ENCODE measurements at regions not wholly inside any gene's neighbourhood (a gene's known extent, or its start where the extent isn't known, plus 50 kb on each side); places are given as distances from the start of the nearest gene placed in this dataset.

- no peaks in the 10 kb centered on the region for H3K36me3 ChIP-seq (ENCODE audit: control insufficient read depth in 2 of 2, insufficient read depth in 2 of 2, low read length in 1 of 2)
- H3K27ac ChIP-seq (ENCODE audit: low read depth in 2 of 2, low read length in 1 of 2), result no peak overlapping the region
- peaks cover 0 to 2% of the 10 kb centered on the region in 2 donors for H3K9me3 ChIP-seq (ENCODE audit: control insufficient read depth in 2 of 2, insufficient read depth in 1 of 2, low read depth in 1 of 2, low read length in 1 of 2)
- no peaks in the 10 kb centered on the region for H3K4me1 ChIP-seq (ENCODE audit: control insufficient read depth in 2 of 2, insufficient read depth in 2 of 2, low read length in 1 of 2)
- no peaks in the 10 kb centered on the region for H3K27me3 ChIP-seq (ENCODE audit: control insufficient read depth in 1 of 2, insufficient read depth in 2 of 2, low read length in 2 of 2)
- no peak overlapping the region for H3K4me3 ChIP-seq (ENCODE audit: low read depth in 1 of 2, low read length in 2 of 2)
Observed at GRCh38 chr3:117407317-117407716, 697.7 kb downstream of the TUSC7 start.

- H3K4me3 ChIP-seq (ENCODE audit: low read depth in 1 of 2, low read length in 2 of 2), result no peak overlapping the region
- H3K4me1 ChIP-seq (ENCODE audit: control insufficient read depth in 2 of 2, insufficient read depth in 2 of 2, low read length in 1 of 2), result no peaks in the 10 kb centered on the region
- no peaks in the 10 kb centered on the region for H3K27me3 ChIP-seq (ENCODE audit: control insufficient read depth in 1 of 2, insufficient read depth in 2 of 2, low read length in 2 of 2)
- H3K36me3 ChIP-seq (ENCODE audit: control insufficient read depth in 2 of 2, insufficient read depth in 2 of 2, low read length in 1 of 2), result no peaks in the 10 kb centered on the region
- no peak overlapping the region for H3K27ac ChIP-seq (ENCODE audit: low read depth in 2 of 2, low read length in 1 of 2)
- peaks cover 0 to 2% of the 10 kb centered on the region in 2 donors for H3K9me3 ChIP-seq (ENCODE audit: control insufficient read depth in 2 of 2, insufficient read depth in 1 of 2, low read depth in 1 of 2, low read length in 1 of 2)
Observed at GRCh38 chr3:117408811-117409210, 699.2 kb downstream of the TUSC7 start.

GRCh38 chr3:117409256-117409655 lies 699.7 kb downstream of the TUSC7 start:
- H3K4me3 ChIP-seq (ENCODE audit: low read depth in 1 of 2, low read length in 2 of 2), result no peak overlapping the region
- no peak overlapping the region for H3K27ac ChIP-seq (ENCODE audit: low read depth in 2 of 2, low read length in 1 of 2)
- 85 to 93% methylated on average over 1 of the region's 1 CpG for WGBS, 2 donors
- H3K27me3 ChIP-seq (ENCODE audit: control insufficient read depth in 1 of 2, insufficient read depth in 2 of 2, low read length in 2 of 2), result no peaks in the 10 kb centered on the region
- no peaks in the 10 kb centered on the region for H3K36me3 ChIP-seq (ENCODE audit: control insufficient read depth in 2 of 2, insufficient read depth in 2 of 2, low read length in 1 of 2)
- H3K9me3 ChIP-seq (ENCODE audit: control insufficient read depth in 2 of 2, insufficient read depth in 1 of 2, low read depth in 1 of 2, low read length in 1 of 2), result peaks cover 0 to 2% of the 10 kb centered on the region in 2 donors
- H3K4me1 ChIP-seq (ENCODE audit: control insufficient read depth in 2 of 2, insufficient read depth in 2 of 2, low read length in 1 of 2), result no peaks in the 10 kb centered on the region

- Histone ChIP-seq H3K27me3 (ENCODE audit: control insufficient read depth in 1 of 2, insufficient read depth in 2 of 2, low read length in 2 of 2) (no peaks in the 10 kb centered on the region), H3K36me3 (ENCODE audit: control insufficient read depth in 2 of 2, insufficient read depth in 2 of 2, low read length in 1 of 2) (no peaks in the 10 kb centered on the region), H3K9me3 (ENCODE audit: control insufficient read depth in 2 of 2, insufficient read depth in 1 of 2, low read depth in 1 of 2, low read length in 1 of 2) (peaks cover 0 to 2% of the 10 kb centered on the region in 2 donors), H3K27ac (ENCODE audit: low read depth in 2 of 2, low read length in 1 of 2) (no peak overlapping the region), H3K4me3 (ENCODE audit: low read depth in 1 of 2, low read length in 2 of 2) (no peak overlapping the region), H3K4me1 (ENCODE audit: control insufficient read depth in 2 of 2, insufficient read depth in 2 of 2, low read length in 1 of 2) (no peaks in the 10 kb centered on the region)
- 82 to 84% methylated on average over 3 of the region's 3 CpGs for WGBS, 2 donors
Observed at GRCh38 chr3:117409701-117410459, 700.3 kb downstream of the TUSC7 start.

- Histone ChIP-seq H3K4me3 (ENCODE audit: low read depth in 1 of 2, low read length in 2 of 2) (no peak overlapping the region), H3K36me3 (ENCODE audit: control insufficient read depth in 2 of 2, insufficient read depth in 2 of 2, low read length in 1 of 2) (no peaks in the 10 kb centered on the region), H3K27ac (ENCODE audit: low read depth in 2 of 2, low read length in 1 of 2) (no peak overlapping the region), H3K27me3 (ENCODE audit: control insufficient read depth in 1 of 2, insufficient read depth in 2 of 2, low read length in 2 of 2) (no peaks in the 10 kb centered on the region), H3K9me3 (ENCODE audit: control insufficient read depth in 2 of 2, insufficient read depth in 1 of 2, low read depth in 1 of 2, low read length in 1 of 2) (peaks cover 0 to 2% of the 10 kb centered on the region in 2 donors), H3K4me1 (ENCODE audit: control insufficient read depth in 2 of 2, insufficient read depth in 2 of 2, low read length in 1 of 2) (no peaks in the 10 kb centered on the region)
- WGBS, 2 donors, result 49 to 54% methylated on average over 4 of the region's 4 CpGs
Observed at GRCh38 chr3:117411971-117412370, 702.4 kb downstream of the TUSC7 start.

GRCh38 chr3:117417411-117417810 lies 707.8 kb downstream of the TUSC7 start:
- no peak overlapping the region for H3K27ac ChIP-seq (ENCODE audit: low read depth in 2 of 2, low read length in 1 of 2)
- no peaks in the 10 kb centered on the region for H3K9me3 ChIP-seq (ENCODE audit: control insufficient read depth in 2 of 2, insufficient read depth in 1 of 2, low read depth in 1 of 2, low read length in 1 of 2)
- WGBS, 2 donors, result 86 to 89% methylated on average over 1 of the region's 1 CpG

GRCh38 chr3:117427081-117427480 lies 717.5 kb downstream of the TUSC7 start:
- Histone ChIP-seq H3K9me3 (ENCODE audit: control insufficient read depth in 2 of 2, insufficient read depth in 1 of 2, low read depth in 1 of 2, low read length in 1 of 2) (no peaks in the 10 kb centered on the region), H3K4me3 (ENCODE audit: low read depth in 1 of 2, low read length in 2 of 2) (no peak overlapping the region), H3K27me3 (ENCODE audit: control insufficient read depth in 1 of 2, insufficient read depth in 2 of 2, low read length in 2 of 2) (no peaks in the 10 kb centered on the region), H3K27ac (ENCODE audit: low read depth in 2 of 2, low read length in 1 of 2) (no peak overlapping the region), H3K4me1 (ENCODE audit: control insufficient read depth in 2 of 2, insufficient read depth in 2 of 2, low read length in 1 of 2) (no peaks in the 10 kb centered on the region), H3K36me3 (ENCODE audit: control insufficient read depth in 2 of 2, insufficient read depth in 2 of 2, low read length in 1 of 2) (no peaks in the 10 kb centered on the region)
- 66 to 71% methylated on average over 1 of the region's 1 CpG for WGBS, 2 donors

More at GRCh38 chr3:117417411-117417810, 707.8 kb downstream of the TUSC7 start:
- H3K27me3 ChIP-seq (ENCODE audit: control insufficient read depth in 1 of 2, insufficient read depth in 2 of 2, low read length in 2 of 2), result no peaks in the 10 kb centered on the region
- no peaks in the 10 kb centered on the region for H3K4me1 ChIP-seq (ENCODE audit: control insufficient read depth in 2 of 2, insufficient read depth in 2 of 2, low read length in 1 of 2)
- no peak overlapping the region for H3K4me3 ChIP-seq (ENCODE audit: low read depth in 1 of 2, low read length in 2 of 2)
- H3K36me3 ChIP-seq (ENCODE audit: control insufficient read depth in 2 of 2, insufficient read depth in 2 of 2, low read length in 1 of 2), result no peaks in the 10 kb centered on the region

GRCh38 chr3:117433427-117433826 lies 723.8 kb downstream of the TUSC7 start:
- Histone ChIP-seq H3K27ac (ENCODE audit: low read depth in 2 of 2, low read length in 1 of 2) (no peak overlapping the region), H3K9me3 (ENCODE audit: control insufficient read depth in 2 of 2, insufficient read depth in 1 of 2, low read depth in 1 of 2, low read length in 1 of 2) (no peaks in the 10 kb centered on the region), H3K27me3 (ENCODE audit: control insufficient read depth in 1 of 2, insufficient read depth in 2 of 2, low read length in 2 of 2) (no peaks in the 10 kb centered on the region), H3K4me3 (ENCODE audit: low read depth in 1 of 2, low read length in 2 of 2) (no peak overlapping the region), H3K4me1 (ENCODE audit: control insufficient read depth in 2 of 2, insufficient read depth in 2 of 2, low read length in 1 of 2) (no peaks in the 10 kb centered on the region), H3K36me3 (ENCODE audit: control insufficient read depth in 2 of 2, insufficient read depth in 2 of 2, low read length in 1 of 2) (no peaks in the 10 kb centered on the region)
- WGBS, 2 donors, result 51 to 65% methylated on average over 1 of the region's 1 CpG

GRCh38 chr3:117434661-117435412 lies 725.3 kb downstream of the TUSC7 start:
- Histone ChIP-seq H3K9me3 (ENCODE audit: control insufficient read depth in 2 of 2, insufficient read depth in 1 of 2, low read depth in 1 of 2, low read length in 1 of 2) (no peaks in the 10 kb centered on the region), H3K4me1 (ENCODE audit: control insufficient read depth in 2 of 2, insufficient read depth in 2 of 2, low read length in 1 of 2) (no peaks in the 10 kb centered on the region), H3K36me3 (ENCODE audit: control insufficient read depth in 2 of 2, insufficient read depth in 2 of 2, low read length in 1 of 2) (no peaks in the 10 kb centered on the region), H3K27ac (ENCODE audit: low read depth in 2 of 2, low read length in 1 of 2) (no peak overlapping the region), H3K27me3 (ENCODE audit: control insufficient read depth in 1 of 2, insufficient read depth in 2 of 2, low read length in 2 of 2) (no peaks in the 10 kb centered on the region), H3K4me3 (ENCODE audit: low read depth in 1 of 2, low read length in 2 of 2) (no peak overlapping the region)

GRCh38 chr3:117435506-117435905 lies 725.9 kb downstream of the TUSC7 start:
- Histone ChIP-seq H3K27ac (ENCODE audit: low read depth in 2 of 2, low read length in 1 of 2) (no peak overlapping the region), H3K4me1 (ENCODE audit: control insufficient read depth in 2 of 2, insufficient read depth in 2 of 2, low read length in 1 of 2) (no peaks in the 10 kb centered on the region), H3K27me3 (ENCODE audit: control insufficient read depth in 1 of 2, insufficient read depth in 2 of 2, low read length in 2 of 2) (no peaks in the 10 kb centered on the region), H3K4me3 (ENCODE audit: low read depth in 1 of 2, low read length in 2 of 2) (no peak overlapping the region), H3K9me3 (ENCODE audit: control insufficient read depth in 2 of 2, insufficient read depth in 1 of 2, low read depth in 1 of 2, low read length in 1 of 2) (no peaks in the 10 kb centered on the region), H3K36me3 (ENCODE audit: control insufficient read depth in 2 of 2, insufficient read depth in 2 of 2, low read length in 1 of 2) (no peaks in the 10 kb centered on the region)
- 94 to 99% methylated on average over 6 of the region's 6 CpGs for WGBS, 2 donors

Measured in esophagus (tissue), 2 donors.